Suprapubic skin (tissue), 4 donors: ENCODE measurements at regions not wholly inside any gene's neighbourhood (a gene's known extent, or its start where the extent isn't known, plus 50 kb on each side); places are given as distances from the start of the nearest gene placed in this dataset.

Experiments
- CTCF ChIP-seq, 2 donors: fragments of 200-600 bp in 1 of 2; fragments of 450-650 bp in 1 of 2; sonication (generic) in 1 of 2; IDR thresholded peaks; one replicate each; pipeline ENCODE4 v1.5.1; 2016 to 2019; ENCODE audit warnings: antibody characterized with exemption in 2 of 2, mild to moderate bottlenecking in 1 of 2, moderate library complexity in 1 of 2
- EP300 ChIP-seq: sonication (generic); formaldehyde crosslinking; IDR thresholded peaks from one replicate; pipeline ENCODE4 v1.6.1; 2017; ENCODE audit warnings: antibody characterized with exemption
- POLR2A ChIP-seq, 2 donors: fragments of 450-650 bp; IDR thresholded peaks; one replicate each; pipeline ENCODE4 v1.6.1; 2017; ENCODE audit warnings: antibody characterized with exemption in 2 of 2, mild to moderate bottlenecking in 2 of 2, moderate library complexity in 2 of 2
- POLR2AphosphoS5 ChIP-seq, 3 donors: sonication (generic); formaldehyde crosslinking; IDR thresholded peaks; one replicate each; pipeline ENCODE4 v1.6.1; 2017; ENCODE audit warnings: antibody characterized with exemption in 3 of 3

DNA sequence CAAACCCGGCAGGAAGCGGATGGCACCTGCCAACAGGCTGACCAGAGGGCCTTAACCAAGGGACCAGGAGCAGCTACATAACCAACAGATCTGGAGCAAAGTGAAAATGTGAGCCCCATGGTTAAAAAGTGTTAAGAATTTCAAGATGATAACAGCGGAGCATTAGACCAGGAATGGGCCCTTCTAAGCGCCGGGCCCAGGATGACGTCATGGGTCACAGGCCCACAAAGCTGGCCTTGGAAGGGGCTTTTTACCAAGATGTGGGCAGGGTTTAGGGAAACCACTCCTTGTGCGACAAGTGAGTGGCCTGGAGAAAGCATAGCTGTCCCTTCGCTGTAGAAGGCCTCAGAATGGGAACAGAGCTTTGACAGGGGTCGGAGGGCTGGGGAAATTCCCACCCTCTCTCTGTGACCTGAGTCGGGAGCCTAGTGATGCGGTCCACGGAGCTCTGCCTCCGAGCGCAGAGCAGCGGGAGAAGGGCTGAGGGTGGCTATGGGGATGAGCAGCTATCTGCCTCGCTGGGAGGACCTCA, 84.4 kb upstream of the RPL38 start:
- TF ChIP-seq CTCF (IDR thresholded peaks at IDR 0.05): no peak
- TF ChIP-seq POLR2A (IDR thresholded peaks at IDR 0.05): no peak
- TF ChIP-seq EP300: no peak
- TF ChIP-seq POLR2AphosphoS5 (IDR thresholded peaks at IDR 0.05): no peak
